Astrocyte of the cerebellum (primary cell): ENCODE measurements at regions not wholly inside any gene's neighbourhood (a gene's known extent, or its start where the extent isn't known, plus 50 kb on each side); places are given as distances from the start of the nearest gene placed in this dataset.
A peak's percentile ranks its signal among the peaks of the same experiment; 100 is the strongest.

Experiments
- DNase-seq: peaks from one replicate; pipeline ENCODE4 v3.0.0-alpha.2; 2011; ENCODE audit warnings: low read depth
- H3K4me3 ChIP-seq: 2 replicates; pipeline ENCODE4 v1.5.1; 2011; ENCODE audit warnings: mild to moderate bottlenecking, low read depth, low read length, moderate library complexity
- CTCF ChIP-seq: IDR thresholded peaks from 2 replicates; pipeline ENCODE4 v1.5.1; 2012; ENCODE audit warnings: low read length, low read depth, moderate library complexity, mild to moderate bottlenecking; ENCODE audit errors: missing control alignments
- in situ Hi-C: cut with HindIII; loops from 2 replicates; pipeline ENCODE4 v1.10.0; 2017; ENCODE audit warnings: low sequenced_read_pairs

DNA sequence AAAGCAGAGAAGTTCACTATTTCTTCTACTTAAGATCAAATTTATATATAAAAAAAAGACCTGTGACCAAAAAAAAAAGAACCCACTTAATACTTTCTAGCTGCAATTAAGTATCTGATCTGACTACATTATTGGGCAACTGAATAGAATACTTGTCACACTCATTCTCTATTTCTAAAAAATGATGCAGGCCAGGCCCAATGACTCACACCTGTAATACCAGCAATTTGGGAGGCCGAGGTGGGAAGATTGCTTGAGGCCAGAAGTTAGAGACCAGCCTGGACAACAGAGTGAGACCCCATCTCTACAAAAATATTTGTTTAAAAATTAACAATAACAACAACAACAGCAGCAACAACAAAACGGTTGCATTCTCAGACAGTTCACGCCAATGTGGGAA is 108.8 kb upstream of the BMP2K start:
- in situ Hi-C loops = no loop called here

DNA sequence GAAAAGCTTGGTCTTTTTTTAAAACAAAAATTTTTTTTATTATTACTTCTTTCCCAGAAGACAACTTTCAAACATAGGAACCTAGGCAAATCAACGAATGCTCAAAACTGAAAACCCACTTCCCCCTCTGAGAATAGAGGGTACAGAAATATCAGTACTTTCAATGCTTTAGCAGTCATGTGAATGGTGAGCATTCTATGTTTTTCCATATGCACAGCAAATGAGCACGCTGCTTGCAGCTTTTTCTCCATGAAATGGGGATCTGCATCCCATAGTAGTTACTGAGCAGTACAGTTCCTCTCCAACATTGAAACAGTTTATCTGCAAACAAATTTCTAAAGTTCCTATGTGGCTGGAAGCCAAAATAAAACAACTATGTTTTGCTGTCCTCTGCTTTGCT is 108.4 kb upstream of the BMP2K start:
- no peak overlapping the region for H3K4me3 ChIP-seq
- TF ChIP-seq CTCF = no peak
- in situ Hi-C loops = no loop called here
- no peak for DNase-seq

More for the DNA sequence above, 108.8 kb upstream of the BMP2K start:
- DNase-seq = no peak
- no peak overlapping the region for H3K4me3 ChIP-seq
- no peak for TF ChIP-seq CTCF

DNA sequence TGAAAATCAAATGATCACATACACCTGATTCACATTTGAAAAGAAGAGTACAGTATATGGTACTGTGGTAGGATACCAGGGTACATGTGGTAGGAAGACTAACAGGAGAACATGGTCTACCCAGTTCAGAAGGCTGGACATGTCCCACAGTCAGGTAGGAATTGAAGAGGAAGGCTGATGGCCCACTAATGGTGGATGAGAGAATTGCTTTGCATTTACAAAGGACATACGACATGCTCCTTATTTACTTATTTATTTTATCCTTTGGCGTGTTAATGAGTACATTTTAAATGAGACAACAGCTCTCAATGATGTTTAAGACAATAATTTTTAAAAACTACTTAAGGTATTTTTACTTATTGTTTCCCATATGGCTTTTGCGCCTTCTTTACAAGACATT is 106.7 kb upstream of the BMP2K start:
- TF ChIP-seq CTCF = peak; percentile 20
- no peak overlapping the region for H3K4me3 ChIP-seq
- in situ Hi-C loops = no loop called here
- no peak for DNase-seq

DNA sequence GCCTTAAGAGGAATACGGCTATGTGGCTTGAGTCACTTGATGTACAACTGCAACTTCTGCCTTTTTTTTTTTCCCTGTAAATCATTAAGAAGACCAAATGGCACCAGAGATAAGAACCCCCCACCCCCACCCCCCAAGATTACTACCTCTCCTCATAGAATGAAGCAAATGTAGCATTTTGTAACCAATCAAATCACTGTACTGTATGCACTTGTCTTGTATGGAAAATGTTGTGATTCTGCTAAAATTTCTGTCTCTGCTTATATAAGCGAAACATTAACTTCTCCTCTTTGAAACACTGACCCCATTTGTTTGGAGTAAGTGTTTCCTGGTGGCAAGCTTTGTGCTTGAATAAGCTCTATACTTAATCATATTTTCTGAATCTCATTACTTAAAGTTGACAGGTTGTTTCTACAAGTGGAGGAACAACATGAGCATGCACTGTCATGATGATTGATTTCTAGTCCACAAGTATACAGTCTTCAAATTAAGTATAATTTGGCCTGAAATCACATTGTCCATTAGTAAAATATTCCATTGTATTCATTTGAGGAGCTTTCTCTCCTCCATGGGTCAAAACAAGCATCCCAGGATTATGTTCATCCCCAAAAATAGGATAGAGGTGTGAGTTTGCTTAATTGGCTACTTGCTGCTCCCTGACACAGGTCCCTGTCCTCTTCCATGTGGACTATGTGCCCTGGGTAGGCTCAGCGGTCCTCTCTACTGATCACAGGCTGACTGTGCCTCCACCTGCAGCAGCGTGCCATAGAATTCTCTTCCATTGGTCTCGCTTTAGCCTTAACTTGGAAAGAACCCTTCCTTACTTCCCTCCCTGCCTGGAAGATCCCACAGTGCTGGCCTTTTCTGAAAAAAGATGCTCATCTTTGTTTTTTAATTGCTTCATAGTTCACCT is 104.0 kb upstream of the BMP2K start:
- in situ Hi-C loops = no loop called here
- TF ChIP-seq CTCF = no peak
- no peak for DNase-seq
- H3K4me3 ChIP-seq = no peak overlapping the region

- no peak for DNase-seq
- no peak for TF ChIP-seq CTCF
- in situ Hi-C loops = no loop called here
- no peak overlapping the region for H3K4me3 ChIP-seq
Measured at GRCh38 chr4:78673337-78673736, 102.8 kb upstream of the BMP2K start.

DNA sequence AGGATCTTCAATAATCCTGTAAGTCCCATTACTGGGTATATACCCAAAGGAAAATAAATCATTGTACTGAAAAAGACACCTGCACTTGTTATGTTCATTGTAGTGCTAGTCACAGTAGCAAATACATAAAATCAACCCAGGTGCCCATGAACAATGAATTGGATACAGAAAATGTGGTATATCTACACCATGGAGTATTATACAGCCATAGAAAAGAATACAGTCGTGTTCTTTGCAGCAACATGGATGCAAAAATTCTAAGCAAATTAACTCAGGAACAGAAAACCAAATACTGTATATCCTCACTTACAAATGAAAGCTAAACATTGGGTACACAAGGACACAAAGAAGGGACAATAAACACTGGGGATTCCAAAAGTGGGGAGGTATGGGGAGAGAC is 100.8 kb upstream of the BMP2K start:
- TF ChIP-seq CTCF = no peak
- H3K4me3 ChIP-seq = no peak overlapping the region
- in situ Hi-C loops = no loop called here
- no peak for DNase-seq
